Kidney epithelial cell (primary cell): ENCODE measurements at regions not wholly inside any gene's neighbourhood (a gene's known extent, or its start where the extent isn't known, plus 50 kb on each side); places are given as distances from the start of the nearest gene placed in this dataset.

Source experiments
- DNase-seq: peaks from one replicate; pipeline ENCODE4 v3.0.0-alpha.2; 2010; ENCODE audit warnings: low read depth
- H3K27me3 ChIP-seq: 2 replicates; pipeline ENCODE4 v1.6.0; 2011; ENCODE audit warnings: low read length; ENCODE audit not compliant: control insufficient read depth, insufficient read depth
- H3K36me3 ChIP-seq: 2 replicates; pipeline ENCODE4 v1.5.1; 2011; ENCODE audit warnings: low read length; ENCODE audit not compliant: control insufficient read depth, insufficient read depth
- H3K4me3 ChIP-seq: 2 replicates; pipeline ENCODE4 v1.5.1; 2011; ENCODE audit warnings: low read depth, mild to moderate bottlenecking, control low read depth, low read length
- CTCF ChIP-seq: IDR thresholded peaks from 2 replicates; pipeline ENCODE4 v1.5.1; 2011; ENCODE audit warnings: mild to moderate bottlenecking, moderate library complexity, low read length, control low read depth, inconsistent platforms; ENCODE audit not compliant: insufficient read depth, poor library complexity, severe bottlenecking

GRCh38 chr3:23003733-23004046 lies 199.4 kb upstream of the UBE2E2 start:
- Histone ChIP-seq H3K27me3 (no peaks in the 10 kb centered on the region), H3K4me3 (no peak overlapping the region), H3K36me3 (no peaks in the 10 kb centered on the region)
- TF ChIP-seq CTCF = no peak
- no peak for DNase-seq

GRCh38 chr3:23004971-23005370 lies 198.2 kb upstream of the UBE2E2 start:
- no peak overlapping the region for H3K4me3 ChIP-seq
- peak; percentile 81 for DNase-seq
- no peak for TF ChIP-seq CTCF

GRCh38 chr3:23017801-23018200 lies 185.3 kb upstream of the UBE2E2 start:
- DNase-seq = peak; percentile 56
- Histone ChIP-seq H3K36me3 (no peaks in the 10 kb centered on the region), H3K27me3 (no peaks in the 10 kb centered on the region), H3K4me3 (no peak overlapping the region)
- TF ChIP-seq CTCF = no peak

More at GRCh38 chr3:23004971-23005370, 198.2 kb upstream of the UBE2E2 start:
- Histone ChIP-seq H3K27me3 (no peaks in the 10 kb centered on the region), H3K36me3 (no peaks in the 10 kb centered on the region)

GRCh38 chr3:23019596-23020300 lies 183.4 kb upstream of the UBE2E2 start:
- Histone ChIP-seq H3K4me3 (no peak overlapping the region), H3K36me3 (no peaks in the 10 kb centered on the region), H3K27me3 (no peaks in the 10 kb centered on the region)
- TF ChIP-seq CTCF = no peak
- no peak for DNase-seq

GRCh38 chr3:23028294-23028693 lies 174.8 kb upstream of the UBE2E2 start:
- Histone ChIP-seq H3K27me3 (no peaks in the 10 kb centered on the region), H3K4me3 (no peak overlapping the region), H3K36me3 (no peaks in the 10 kb centered on the region)
- TF ChIP-seq CTCF = no peak
- DNase-seq = no peak

GRCh38 chr3:23029001-23029400 lies 174.1 kb upstream of the UBE2E2 start:
- Histone ChIP-seq H3K27me3 (no peaks in the 10 kb centered on the region), H3K36me3 (no peaks in the 10 kb centered on the region), H3K4me3 (no peak overlapping the region)
- no peak for DNase-seq
- no peak for TF ChIP-seq CTCF
